ENCODE measurements at regions not wholly inside any gene's neighbourhood (a gene's known extent, or its start where the extent isn't known, plus 50 kb on each side); places are given as distances from the start of the nearest gene placed in this dataset.

DNA sequence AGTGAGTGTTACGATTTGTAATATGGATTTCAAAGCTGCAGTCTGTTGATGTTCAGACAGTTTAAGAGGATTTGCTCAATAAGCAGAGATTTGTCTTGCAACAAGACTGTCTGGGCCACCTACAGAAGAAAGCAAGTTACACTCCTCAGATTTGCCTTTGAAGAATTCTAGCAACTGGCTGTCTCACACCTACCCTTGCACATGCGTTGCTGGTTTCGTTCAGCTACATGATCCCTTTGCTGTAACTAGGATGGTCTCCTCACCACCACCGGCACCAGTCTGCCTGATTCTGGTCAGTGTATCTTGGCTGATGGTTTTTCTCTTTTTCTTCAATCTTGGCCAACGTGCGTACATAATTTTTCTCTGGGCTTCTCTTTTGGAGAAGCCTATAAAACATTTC is 172.7 kb upstream of the LCORL start:
- Histone ChIP-seq H3K36me3 (ENCODE audit: control insufficient read depth, insufficient read depth, low read length) (no peaks in the 10 kb centered on the region), H3K27me3 (ENCODE audit: control insufficient read depth, insufficient read depth, low read length) (no peaks in the 10 kb centered on the region), H3K4me3 (ENCODE audit: low read depth, low read length) (no peak overlapping the region)
- no peak for DNase-seq (ENCODE audit: low read depth)
- TF ChIP-seq CTCF (IDR thresholded peaks at IDR 0.05; ENCODE audit: insufficient read depth, low read length, poor library complexity, severe bottlenecking): no peak

- H3K27me3 ChIP-seq (ENCODE audit: control insufficient read depth, insufficient read depth, low read length): no peaks in the 10 kb centered on the region
Measured at GRCh38 chr4:18192901-18193300, 171.3 kb upstream of the LCORL start.

DNA sequence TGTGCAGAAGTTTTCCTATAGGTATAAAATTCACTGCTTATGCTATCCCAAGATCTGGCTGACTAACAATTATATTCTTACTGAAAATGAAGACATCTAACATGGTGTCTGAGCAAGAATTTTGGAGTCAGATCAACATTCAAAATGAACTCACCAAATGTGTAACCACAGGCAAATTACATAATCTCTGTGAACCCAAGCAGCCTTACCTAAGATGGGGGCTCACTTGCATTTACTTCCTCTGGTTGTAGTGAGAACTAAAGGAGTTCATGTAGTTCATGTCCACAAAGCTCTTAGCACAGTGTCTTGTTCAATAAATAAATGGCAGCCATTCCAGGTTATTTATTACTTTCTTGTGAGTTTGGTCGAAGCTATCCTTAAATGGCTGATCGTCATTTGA is 163.9 kb upstream of the LCORL start:
- no peaks in the 10 kb centered on the region for H3K27me3 ChIP-seq (ENCODE audit: control insufficient read depth, insufficient read depth, low read length)
- DNase-seq (ENCODE audit: low read depth): no peak
- H3K4me3 ChIP-seq (ENCODE audit: low read depth, low read length): no peak overlapping the region
- TF ChIP-seq CTCF (IDR thresholded peaks at IDR 0.05; ENCODE audit: insufficient read depth, low read length, poor library complexity, severe bottlenecking): no peak
- no peaks in the 10 kb centered on the region for H3K36me3 ChIP-seq (ENCODE audit: control insufficient read depth, insufficient read depth, low read length)

More at GRCh38 chr4:18192901-18193300, 171.3 kb upstream of the LCORL start:
- no peak for TF ChIP-seq CTCF (IDR thresholded peaks at IDR 0.05; ENCODE audit: insufficient read depth, low read length, poor library complexity, severe bottlenecking)
- Histone ChIP-seq H3K36me3 (ENCODE audit: control insufficient read depth, insufficient read depth, low read length) (no peaks in the 10 kb centered on the region), H3K4me3 (ENCODE audit: low read depth, low read length) (no peak overlapping the region)
- no peak for DNase-seq (ENCODE audit: low read depth)

DNA sequence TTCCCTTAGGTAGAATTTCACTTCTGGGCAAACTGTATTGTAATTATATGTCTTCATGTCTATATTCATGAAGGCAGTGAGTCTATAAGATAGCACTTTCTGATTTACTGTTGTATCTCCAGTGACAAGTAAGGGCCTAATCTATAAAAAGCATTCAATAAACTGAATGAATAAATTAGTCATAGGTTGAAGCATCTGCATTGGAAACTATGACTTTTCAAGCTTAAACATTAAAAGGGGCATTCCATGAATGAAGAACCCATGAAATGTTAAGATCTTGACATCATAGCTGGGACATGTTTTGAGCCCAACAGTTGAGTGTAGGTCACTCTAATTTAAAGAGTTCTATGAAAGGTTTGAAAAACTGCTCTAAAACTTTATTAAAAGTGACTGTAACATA is 159.3 kb upstream of the LCORL start:
- Histone ChIP-seq H3K36me3 (ENCODE audit: control insufficient read depth, insufficient read depth, low read length) (no peaks in the 10 kb centered on the region), H3K27me3 (ENCODE audit: control insufficient read depth, insufficient read depth, low read length) (no peaks in the 10 kb centered on the region), H3K4me3 (ENCODE audit: low read depth, low read length) (no peak overlapping the region)
- no peak for DNase-seq (ENCODE audit: low read depth)
- no peak for TF ChIP-seq CTCF (IDR thresholded peaks at IDR 0.05; ENCODE audit: insufficient read depth, low read length, poor library complexity, severe bottlenecking)

GRCh38 chr4:18180122-18180521 is 158.6 kb upstream of the LCORL start:
- no peaks in the 10 kb centered on the region for H3K36me3 ChIP-seq (ENCODE audit: control insufficient read depth, insufficient read depth, low read length)
- H3K4me3 ChIP-seq (ENCODE audit: low read depth, low read length): no peak overlapping the region
- no peak for TF ChIP-seq CTCF (IDR thresholded peaks at IDR 0.05; ENCODE audit: insufficient read depth, low read length, poor library complexity, severe bottlenecking)
- DNase-seq (ENCODE audit: low read depth): no peak
- no peaks in the 10 kb centered on the region for H3K27me3 ChIP-seq (ENCODE audit: control insufficient read depth, insufficient read depth, low read length)

GRCh38 chr4:18171896-18172295 is 150.3 kb upstream of the LCORL start:
- Histone ChIP-seq H3K4me3 (ENCODE audit: low read depth, low read length) (no peak overlapping the region), H3K36me3 (ENCODE audit: control insufficient read depth, insufficient read depth, low read length) (no peaks in the 10 kb centered on the region), H3K27me3 (ENCODE audit: control insufficient read depth, insufficient read depth, low read length) (no peaks in the 10 kb centered on the region)
- DNase-seq (ENCODE audit: low read depth): no peak
- TF ChIP-seq CTCF (IDR thresholded peaks at IDR 0.05; ENCODE audit: insufficient read depth, low read length, poor library complexity, severe bottlenecking): no peak
